Activated CD8-positive, alpha-beta memory T cell treated with anti-CD3 and anti-CD28 coated beads for 48 hours (primary cell): ENCODE measurements at regions not wholly inside any gene's neighbourhood (a gene's known extent, or its start where the extent isn't known, plus 50 kb on each side); places are given as distances from the start of the nearest gene placed in this dataset.
A peak's percentile ranks its signal among the peaks of the same experiment; 100 is the strongest.
"Not testable (repeated sequence)": the region's sequence is repeated elsewhere in the genome, so short reads cannot be mapped to it uniquely, and the experiment has no call there.

ENCODE experiments used
- DNase-seq, 3 experiments: peaks; one replicate each; pipeline ENCODE4 v3.0.0-alpha.2; 2020; ENCODE audit warnings: low read depth in 2 of 3, low spot score in 2 of 3

GRCh38 chr10:31186225-31187000 lies 132.6 kb upstream of the ZEB1 start:
- DNase-seq: no peak

- no peak for DNase-seq
Observed at GRCh38 chr10:31187182-31187581, 131.8 kb upstream of the ZEB1 start.

GRCh38 chr10:31187607-31188210 lies 131.3 kb upstream of the ZEB1 start:
- DNase-seq: no peak

GRCh38 chr10:31188792-31189406 lies 130.1 kb upstream of the ZEB1 start:
- no peak for DNase-seq

GRCh38 chr10:31190488-31190887 lies 128.5 kb upstream of the ZEB1 start:
- DNase-seq: no peak

GRCh38 chr10:31192475-31192874 lies 126.5 kb upstream of the ZEB1 start:
- DNase-seq: no peak

GRCh38 chr10:31194986-31195385 lies 124.0 kb upstream of the ZEB1 start:
- DNase-seq: no peak

GRCh38 chr10:31197886-31198285 lies 121.1 kb upstream of the ZEB1 start:
- no peak for DNase-seq

- DNase-seq: no peak
Observed at GRCh38 chr10:31204090-31204489, 114.9 kb upstream of the ZEB1 start.

GRCh38 chr10:31207636-31208035 lies 111.4 kb upstream of the ZEB1 start:
- no peak for DNase-seq

GRCh38 chr10:31209478-31209877 lies 109.5 kb upstream of the ZEB1 start:
- no peak for DNase-seq

- no peak for DNase-seq
Observed at GRCh38 chr10:31210190-31210589, 108.8 kb upstream of the ZEB1 start.

GRCh38 chr10:31213959-31214358 lies 105.1 kb upstream of the ZEB1 start:
- no peak for DNase-seq

GRCh38 chr10:31215052-31215451 lies 104.0 kb upstream of the ZEB1 start:
- no peak for DNase-seq

GRCh38 chr10:31219306-31219705 lies 99.7 kb upstream of the ZEB1 start:
- DNase-seq: no peak

- DNase-seq: not testable (repeated sequence)
Observed at GRCh38 chr10:31228780-31229179, 90.2 kb upstream of the ZEB1 start.

GRCh38 chr10:31239961-31240360 lies 79.1 kb upstream of the ZEB1 start:
- no peak for DNase-seq

- DNase-seq: peak in 2 of 3 experiments; percentile 16 to 29
Observed at GRCh38 chr10:31242902-31243301, 76.1 kb upstream of the ZEB1 start.

- not testable (repeated sequence) for DNase-seq
Observed at GRCh38 chr10:31251118-31251517, 67.9 kb upstream of the ZEB1 start.

- DNase-seq: no peak
Observed at GRCh38 chr10:31253237-31253636, 65.8 kb upstream of the ZEB1 start.

GRCh38 chr10:31261511-31262311 lies 57.3 kb upstream of the ZEB1 start:
- no peak for DNase-seq

- DNase-seq: no peak
Observed at GRCh38 chr10:31262672-31263071, 56.3 kb upstream of the ZEB1 start.
